ENCODE measurements at regions not wholly inside any gene's neighbourhood (a gene's known extent, or its start where the extent isn't known, plus 50 kb on each side); places are given as distances from the start of the nearest gene placed in this dataset.

DNA sequence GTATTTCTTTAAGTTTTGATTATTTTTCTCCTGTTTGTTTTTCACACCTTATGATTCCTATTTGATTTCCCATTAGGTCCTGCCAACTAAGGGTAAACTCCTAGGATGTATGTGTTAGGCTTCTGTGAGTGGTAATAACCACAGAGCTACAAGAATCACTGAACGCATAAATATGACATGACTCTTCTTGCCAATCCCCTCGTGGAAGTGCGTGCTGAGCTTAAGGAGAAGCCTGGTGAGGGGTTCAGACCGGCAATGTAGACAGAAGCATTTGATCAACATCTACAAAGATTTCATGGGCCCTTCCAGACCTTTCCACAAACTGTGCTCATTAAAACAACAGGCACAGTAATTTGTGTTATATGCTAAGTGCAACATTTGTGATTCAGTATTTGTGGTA is 273.8 kb upstream of the SNX7 start:
- TF ChIP-seq, protein P1, sequence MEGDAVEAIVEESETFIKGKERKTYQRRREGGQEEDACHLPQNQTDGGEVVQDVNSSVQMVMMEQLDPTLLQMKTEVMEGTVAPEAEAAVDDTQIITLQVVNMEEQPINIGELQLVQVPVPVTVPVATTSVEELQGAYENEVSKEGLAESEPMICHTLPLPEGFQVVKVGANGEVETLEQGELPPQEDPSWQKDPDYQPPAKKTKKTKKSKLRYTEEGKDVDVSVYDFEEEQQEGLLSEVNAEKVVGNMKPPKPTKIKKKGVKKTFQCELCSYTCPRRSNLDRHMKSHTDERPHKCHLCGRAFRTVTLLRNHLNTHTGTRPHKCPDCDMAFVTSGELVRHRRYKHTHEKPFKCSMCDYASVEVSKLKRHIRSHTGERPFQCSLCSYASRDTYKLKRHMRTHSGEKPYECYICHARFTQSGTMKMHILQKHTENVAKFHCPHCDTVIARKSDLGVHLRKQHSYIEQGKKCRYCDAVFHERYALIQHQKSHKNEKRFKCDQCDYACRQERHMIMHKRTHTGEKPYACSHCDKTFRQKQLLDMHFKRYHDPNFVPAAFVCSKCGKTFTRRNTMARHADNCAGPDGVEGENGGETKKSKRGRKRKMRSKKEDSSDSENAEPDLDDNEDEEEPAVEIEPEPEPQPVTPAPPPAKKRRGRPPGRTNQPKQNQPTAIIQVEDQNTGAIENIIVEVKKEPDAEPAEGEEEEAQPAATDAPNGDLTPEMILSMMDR (IDR thresholded peaks at IDR 0.05) = no peak
- TF ChIP-seq POLR2A (IDR thresholded peaks at IDR 0.05) = no peak
